Karpas-422 (cell line): ENCODE measurements at regions not wholly inside any gene's neighbourhood (a gene's known extent, or its start where the extent isn't known, plus 50 kb on each side); places are given as distances from the start of the nearest gene placed in this dataset.

ENCODE experiments used
- DNase-seq: peaks from one replicate; pipeline ENCODE4 v3.0.0-alpha.2; 2015
- H2AFZ ChIP-seq: fragments of 200-600 bp; sonication (generic); 2 replicates; pipeline ENCODE4 v1.6.1; 2014; ENCODE audit warnings: antibody characterized with exemption, low read length, mixed read lengths
- H3K27ac ChIP-seq: fragments of 200-600 bp; sonication (generic); 2 replicates; pipeline ENCODE4 v1.5.1; 2014; ENCODE audit warnings: mild to moderate bottlenecking, low read length, moderate library complexity
- H3K27me3 ChIP-seq: fragments of 200-600 bp; sonication (generic); 2 replicates; pipeline ENCODE4 v1.6.1; 2014; ENCODE audit warnings: low read length, mixed read lengths
- H3K36me3 ChIP-seq: fragments of 200-600 bp; sonication (generic); 2 replicates; pipeline ENCODE4 v1.6.1; 2014; ENCODE audit warnings: low read length, mixed read lengths; ENCODE audit not compliant: insufficient read depth
- H3K4me1 ChIP-seq: fragments of 200-600 bp; sonication (generic); 2 replicates; pipeline ENCODE4 v1.6.1; 2014; ENCODE audit warnings: mild to moderate bottlenecking, low read length, mixed read lengths
- H3K4me2 ChIP-seq: fragments of 200-600 bp; sonication (generic); 2 replicates; pipeline ENCODE4 v1.6.1; 2014; ENCODE audit warnings: low read length, low read depth, mild to moderate bottlenecking; ENCODE audit not compliant: poor library complexity, severe bottlenecking
- H3K4me3 ChIP-seq: fragments of 200-600 bp; sonication (generic); 2 replicates; pipeline ENCODE4 v1.5.1; 2014; ENCODE audit warnings: mild to moderate bottlenecking, antibody characterized with exemption, low read length, mixed read lengths
- H3K79me2 ChIP-seq: fragments of 200-600 bp; sonication (generic); 2 replicates; pipeline ENCODE4 v1.6.1; 2014; ENCODE audit warnings: mild to moderate bottlenecking, low read length, mixed read lengths
- H3K9ac ChIP-seq: fragments of 200-600 bp; sonication (generic); 2 replicates; pipeline ENCODE4 v1.6.0; 2014; ENCODE audit warnings: low read length
- H3K9me2 ChIP-seq: fragments of 200-600 bp; sonication (generic), shearing (Covaris generic); replicated peaks from 2 replicates; pipeline ENCODE4 v1.6.0; 2014; ENCODE audit warnings: mild to moderate bottlenecking, low read length, moderate library complexity; ENCODE audit not compliant: insufficient read depth
- H3K9me3 ChIP-seq: fragments of 300-700, 200-600 bp; sonication (generic); 2 replicates; pipeline ENCODE4 v1.6.1; 2014; ENCODE audit warnings: low read length, mixed read lengths
- H4K20me1 ChIP-seq: fragments of 200-600 bp; sonication (generic); 2 replicates; pipeline ENCODE4 v1.6.1; 2014; ENCODE audit warnings: mild to moderate bottlenecking, antibody characterized with exemption, low read length, low read depth; ENCODE audit not compliant: insufficient read depth

- no peak overlapping the region for H3K27ac ChIP-seq
- H3K36me3 ChIP-seq = no peaks in the 10 kb centered on the region
- no peaks in the 10 kb centered on the region for H3K9me2 ChIP-seq
- H3K4me1 ChIP-seq = no peaks in the 10 kb centered on the region
- H3K4me2 ChIP-seq = no peak overlapping the region
- no peaks in the 10 kb centered on the region for H3K27me3 ChIP-seq
- no peaks in the 10 kb centered on the region for H3K79me2 ChIP-seq
- H2AFZ ChIP-seq = no peak overlapping the region
- peaks cover 8% of the 10 kb centered on the region for H3K9me3 ChIP-seq
- DNase-seq = no peak
- H3K4me3 ChIP-seq = no peak overlapping the region
- no peak overlapping the region for H3K9ac ChIP-seq
- no peaks in the 10 kb centered on the region for H4K20me1 ChIP-seq
Measured at GRCh38 chr5:92181656-92182055, 798.5 kb upstream of the ARRDC3 start.

GRCh38 chr5:92180391-92180790, 797.3 kb upstream of the ARRDC3 start:
- no peak for DNase-seq
- Histone ChIP-seq H3K9me2 (no peaks in the 10 kb centered on the region), H3K9me3 (peaks cover 8% of the 10 kb centered on the region), H2AFZ (no peak overlapping the region), H3K4me2 (no peak overlapping the region), H3K4me3 (no peak overlapping the region), H4K20me1 (no peaks in the 10 kb centered on the region), H3K27me3 (no peaks in the 10 kb centered on the region), H3K27ac (no peak overlapping the region), H3K36me3 (no peaks in the 10 kb centered on the region), H3K4me1 (no peaks in the 10 kb centered on the region), H3K9ac (no peak overlapping the region), H3K79me2 (no peaks in the 10 kb centered on the region)

GRCh38 chr5:92179651-92180050, 796.5 kb upstream of the ARRDC3 start:
- Histone ChIP-seq H3K4me1 (no peaks in the 10 kb centered on the region), H3K79me2 (no peaks in the 10 kb centered on the region), H3K36me3 (no peaks in the 10 kb centered on the region), H3K4me2 (no peak overlapping the region), H2AFZ (no peak overlapping the region), H3K9ac (no peak overlapping the region), H3K4me3 (no peak overlapping the region), H3K27ac (no peak overlapping the region), H4K20me1 (no peaks in the 10 kb centered on the region), H3K27me3 (no peaks in the 10 kb centered on the region), H3K9me2 (no peaks in the 10 kb centered on the region), H3K9me3 (peaks cover 12% of the 10 kb centered on the region)
- DNase-seq = no peak

- DNase-seq = no peak
- H3K9ac ChIP-seq = no peak overlapping the region
- H3K4me1 ChIP-seq = no peaks in the 10 kb centered on the region
- no peak overlapping the region for H2AFZ ChIP-seq
- no peaks in the 10 kb centered on the region for H3K79me2 ChIP-seq
- H3K27me3 ChIP-seq = no peaks in the 10 kb centered on the region
- H3K4me2 ChIP-seq = no peak overlapping the region
- H3K4me3 ChIP-seq = no peak overlapping the region
- H3K27ac ChIP-seq = no peak overlapping the region
- no peaks in the 10 kb centered on the region for H3K36me3 ChIP-seq
- no peaks in the 10 kb centered on the region for H4K20me1 ChIP-seq
- no peaks in the 10 kb centered on the region for H3K9me2 ChIP-seq
- peaks cover 7% of the 10 kb centered on the region; the same call in 1 of the 2 replicates for H3K9me3 ChIP-seq
Measured at GRCh38 chr5:92177926-92178487, 794.9 kb upstream of the ARRDC3 start.

- H2AFZ ChIP-seq = no peak overlapping the region
- no peak overlapping the region for H3K4me2 ChIP-seq
- H3K79me2 ChIP-seq = no peaks in the 10 kb centered on the region
- no peak overlapping the region for H3K9ac ChIP-seq
- peaks cover 9% of the 10 kb centered on the region for H3K9me3 ChIP-seq
- H3K27me3 ChIP-seq = no peaks in the 10 kb centered on the region
- H3K9me2 ChIP-seq = no peaks in the 10 kb centered on the region
- no peaks in the 10 kb centered on the region for H3K36me3 ChIP-seq
- no peak overlapping the region for H3K27ac ChIP-seq
- no peaks in the 10 kb centered on the region for H4K20me1 ChIP-seq
- H3K4me1 ChIP-seq = no peaks in the 10 kb centered on the region
- no peak for DNase-seq
- H3K4me3 ChIP-seq = no peak overlapping the region
Measured at GRCh38 chr5:92163906-92164305, 780.8 kb upstream of the ARRDC3 start.

- Histone ChIP-seq H3K9me3 (peaks cover 11% of the 10 kb centered on the region), H3K4me3 (no peak overlapping the region), H4K20me1 (no peaks in the 10 kb centered on the region), H3K27ac (no peak overlapping the region), H3K36me3 (no peaks in the 10 kb centered on the region), H3K27me3 (no peaks in the 10 kb centered on the region), H2AFZ (no peak overlapping the region), H3K79me2 (no peaks in the 10 kb centered on the region), H3K4me2 (no peak overlapping the region), H3K9ac (no peak overlapping the region), H3K9me2 (no peaks in the 10 kb centered on the region), H3K4me1 (no peaks in the 10 kb centered on the region)
- no peak for DNase-seq
Measured at GRCh38 chr5:92147798-92148197, 764.7 kb upstream of the ARRDC3 start.

GRCh38 chr5:92147266-92147665, 764.1 kb upstream of the ARRDC3 start:
- H3K27me3 ChIP-seq = no peaks in the 10 kb centered on the region
- no peak for DNase-seq
- peaks cover 11% of the 10 kb centered on the region for H3K9me3 ChIP-seq
- no peak overlapping the region for H2AFZ ChIP-seq
- no peaks in the 10 kb centered on the region for H4K20me1 ChIP-seq
- no peaks in the 10 kb centered on the region for H3K9me2 ChIP-seq
- no peaks in the 10 kb centered on the region for H3K4me1 ChIP-seq
- no peaks in the 10 kb centered on the region for H3K79me2 ChIP-seq
- H3K4me3 ChIP-seq = no peak overlapping the region
- H3K27ac ChIP-seq = no peak overlapping the region
- no peaks in the 10 kb centered on the region for H3K36me3 ChIP-seq
- H3K9ac ChIP-seq = no peak overlapping the region
- H3K4me2 ChIP-seq = no peak overlapping the region

GRCh38 chr5:92145852-92146251, 762.7 kb upstream of the ARRDC3 start:
- Histone ChIP-seq H3K9me2 (no peaks in the 10 kb centered on the region), H4K20me1 (no peaks in the 10 kb centered on the region), H3K36me3 (no peaks in the 10 kb centered on the region), H2AFZ (no peak overlapping the region), H3K4me2 (no peak overlapping the region), H3K9ac (no peak overlapping the region), H3K27ac (no peak overlapping the region), H3K4me3 (no peak overlapping the region), H3K79me2 (no peaks in the 10 kb centered on the region), H3K27me3 (no peaks in the 10 kb centered on the region), H3K9me3 (peaks cover 11% of the 10 kb centered on the region), H3K4me1 (no peaks in the 10 kb centered on the region)
- no peak for DNase-seq

GRCh38 chr5:92144824-92145223, 761.7 kb upstream of the ARRDC3 start:
- H3K27me3 ChIP-seq = no peaks in the 10 kb centered on the region
- no peaks in the 10 kb centered on the region for H3K79me2 ChIP-seq
- H2AFZ ChIP-seq = no peak overlapping the region
- H3K9me3 ChIP-seq = peaks cover 8% of the 10 kb centered on the region
- H3K36me3 ChIP-seq = no peaks in the 10 kb centered on the region
- no peak overlapping the region for H3K4me3 ChIP-seq
- no peak overlapping the region for H3K9ac ChIP-seq
- no peaks in the 10 kb centered on the region for H4K20me1 ChIP-seq
- H3K4me1 ChIP-seq = no peaks in the 10 kb centered on the region
- H3K9me2 ChIP-seq = no peaks in the 10 kb centered on the region
- no peak for DNase-seq
- H3K4me2 ChIP-seq = no peak overlapping the region
- H3K27ac ChIP-seq = no peak overlapping the region
